Liver (tissue), 8 donors: ENCODE measurements at regions not wholly inside any gene's neighbourhood (a gene's known extent, or its start where the extent isn't known, plus 50 kb on each side); places are given as distances from the start of the nearest gene placed in this dataset.

Source experiments
- DNase-seq: peaks from one replicate; pipeline ENCODE4 v3.0.0-alpha.2; 2017; ENCODE audit warnings: low spot score
- H3K27ac ChIP-seq, 2 donors: one replicate each; pipeline ENCODE4 v1.7.0; 2013; ENCODE audit warnings: inconsistent platforms in 2 of 2, low read length in 2 of 2, control low read depth in 1 of 2, low read depth in 1 of 2, mild to moderate bottlenecking in 1 of 2
- H3K27me3 ChIP-seq, 4 donors: one replicate each; pipeline versions ENCODE4 v1.6.1 to v1.7.0; 2013; ENCODE audit warnings: low read length in 3 of 4, inconsistent platforms in 1 of 4, mild to moderate bottlenecking in 1 of 4, moderate library complexity in 1 of 4; ENCODE audit not compliant: control insufficient read depth in 4 of 4, insufficient read depth in 4 of 4
- H3K36me3 ChIP-seq, 4 donors: one replicate each; pipeline versions ENCODE4 v1.6.1 to v1.7.0; 2013; ENCODE audit warnings: low read length in 3 of 4, mild to moderate bottlenecking in 3 of 4, low read depth in 1 of 4, moderate library complexity in 1 of 4; ENCODE audit not compliant: control insufficient read depth in 4 of 4, insufficient read depth in 3 of 4
- H3K4me1 ChIP-seq, 4 donors: one replicate each; pipeline versions ENCODE4 v1.6.1 to v1.7.0; 2013; ENCODE audit warnings: low read length in 3 of 4, mild to moderate bottlenecking in 3 of 4, moderate library complexity in 1 of 4; ENCODE audit not compliant: control insufficient read depth in 4 of 4, insufficient read depth in 4 of 4
- H3K4me3 ChIP-seq, 3 donors: one replicate each; pipeline versions ENCODE4 v1.6.1 to v1.7.0; 2013; ENCODE audit warnings: low read length in 3 of 3, control low read depth in 1 of 3, low read depth in 1 of 3, mild to moderate bottlenecking in 1 of 3
- H3K9ac ChIP-seq, 2 donors: one replicate each; pipeline ENCODE4 v1.7.0; 2013; ENCODE audit warnings: low read length in 2 of 2, mild to moderate bottlenecking in 2 of 2, moderate library complexity in 2 of 2, control low read depth in 1 of 2, low read depth in 1 of 2
- H3K9me3 ChIP-seq, 4 donors: one replicate each; pipeline versions ENCODE4 v1.6.1 to v1.7.0; 2013; ENCODE audit warnings: low read length in 3 of 4; ENCODE audit not compliant: control insufficient read depth in 4 of 4
- ATF3 ChIP-seq: IDR thresholded peaks from 2 replicates; pipeline ENCODE4 v1.6.1; 2016; ENCODE audit warnings: antibody characterized with exemption
- CTCF ChIP-seq: fragments of 150-350 bp; IDR thresholded peaks from 2 replicates; pipeline ENCODE4 v1.5.1; 2017; ENCODE audit warnings: improper control_type of control experiment, low read depth, low read length; ENCODE audit not compliant: missing input control
- EGR1 ChIP-seq, 2 donors: IDR thresholded peaks; 2 replicates each; pipeline ENCODE4 v1.6.1; 2016 to 2018; ENCODE audit warnings: antibody characterized with exemption in 2 of 2, low read depth in 2 of 2
- FOXA1 ChIP-seq: IDR thresholded peaks from 2 replicates; pipeline ENCODE4 v1.6.1; 2016; ENCODE audit warnings: antibody characterized with exemption
- FOXA2 ChIP-seq: IDR thresholded peaks from 2 replicates; pipeline ENCODE4 v1.6.1; 2016; ENCODE audit warnings: antibody characterized with exemption
- GABPA ChIP-seq, 2 donors: IDR thresholded peaks in 1 of 2; conservative IDR thresholded peaks in 1 of 2; 2 replicates each; pipeline ENCODE4 v1.6.1; 2016; ENCODE audit warnings: antibody characterized with exemption in 2 of 2, mild to moderate bottlenecking in 1 of 2, moderate library complexity in 1 of 2
- HNF4G ChIP-seq: IDR thresholded peaks from 2 replicates; pipeline ENCODE4 v1.6.1; 2016; ENCODE audit warnings: antibody characterized with exemption
- JUND ChIP-seq, 2 donors: IDR thresholded peaks; 2 replicates each; pipeline ENCODE4 v1.6.1; 2016; ENCODE audit warnings: antibody characterized with exemption in 2 of 2
- NR2F2 ChIP-seq: IDR thresholded peaks from 2 replicates; pipeline ENCODE4 v1.6.1; 2016; ENCODE audit warnings: antibody characterized with exemption
- SP1 ChIP-seq: IDR thresholded peaks from 2 replicates; pipeline ENCODE4 v1.6.1; 2018; ENCODE audit warnings: antibody characterized with exemption, mild to moderate bottlenecking
- TAF1 ChIP-seq: conservative IDR thresholded peaks from 2 replicates; pipeline ENCODE4 v1.6.1; 2016; ENCODE audit warnings: antibody characterized with exemption, mild to moderate bottlenecking
- YY1 ChIP-seq: IDR thresholded peaks from 2 replicates; pipeline ENCODE4 v1.6.1; 2016; ENCODE audit warnings: antibody characterized with exemption, mild to moderate bottlenecking
- ZBTB33 ChIP-seq: IDR thresholded peaks from 2 replicates; pipeline ENCODE4 v1.6.1; 2016; ENCODE audit warnings: antibody characterized with exemption
- WGBS: extraction: QIAGEN DNeasy Blood & Tissue Kit; methylation state at CpG from one replicate; pipeline ENCODE4 v1.1.7; 2013; 5-methylcytosine and 5-hydroxymethylcytosine counted together
- donor health status: healthy.
- donor health status: healthy.
- donor health status: healthy.
- donor health status: healthy.
- donor health status: healthy.

GRCh38 chr6:37579444-37580067 is 79.9 kb upstream of the CCDC167 start:
- Histone ChIP-seq H3K4me3 (no peak overlapping the region), H3K9ac (no peak overlapping the region), H3K27ac (no peak overlapping the region), H3K4me1 (no peaks in the 10 kb centered on the region), H3K36me3 (no peaks in the 10 kb centered on the region), H3K27me3 (peaks cover 0 to 2% (median 0%) of the 10 kb centered on the region in 4 donors), H3K9me3 (no peaks in the 10 kb centered on the region)
- WGBS = 87% methylated on average over 7 of the region's 7 CpGs
- TF ChIP-seq YY1 = no peak
- TF ChIP-seq FOXA1 = no peak
- TF ChIP-seq JUND (IDR thresholded peaks at IDR 0.05) = no peak
- TF ChIP-seq ZBTB33 = no peak
- no peak for TF ChIP-seq FOXA2
- no peak for TF ChIP-seq CTCF
- no peak for TF ChIP-seq NR2F2
- TF ChIP-seq GABPA (IDR thresholded peaks at IDR 0.05 in 1 of 2, conservative IDR thresholded peaks at IDR 0.05 in 1 of 2) = no peak
- no peak for TF ChIP-seq SP1
- no peak for TF ChIP-seq TAF1
- no peak for DNase-seq

GRCh38 chr6:37578104-37578503 is 78.4 kb upstream of the CCDC167 start:
- no peak for DNase-seq
- Histone ChIP-seq H3K4me1 (no peaks in the 10 kb centered on the region), H3K27ac (no peak overlapping the region), H3K9ac (no peak overlapping the region), H3K36me3 (no peaks in the 10 kb centered on the region), H3K4me3 (no peak overlapping the region), H3K27me3 (peaks cover 0 to 2% (median 0%) of the 10 kb centered on the region in 4 donors), H3K9me3 (no peaks in the 10 kb centered on the region)
- TF ChIP-seq CTCF (no peak), GABPA (IDR thresholded peaks at IDR 0.05 in 1 of 2, conservative IDR thresholded peaks at IDR 0.05 in 1 of 2) (no peak), FOXA1 (no peak), HNF4G (no peak), NR2F2 (no peak), YY1 (no peak), EGR1 (IDR thresholded peaks at IDR 0.05; ENCODE audit: low read depth in 2 of 2) (no peak), ZBTB33 (no peak), ATF3 (no peak)
- 91% methylated on average over 12 of the region's 12 CpGs for WGBS
